ENCODE measurements at regions not wholly inside any gene's neighbourhood (a gene's known extent, or its start where the extent isn't known, plus 50 kb on each side); places are given as distances from the start of the nearest gene placed in this dataset.

DNA sequence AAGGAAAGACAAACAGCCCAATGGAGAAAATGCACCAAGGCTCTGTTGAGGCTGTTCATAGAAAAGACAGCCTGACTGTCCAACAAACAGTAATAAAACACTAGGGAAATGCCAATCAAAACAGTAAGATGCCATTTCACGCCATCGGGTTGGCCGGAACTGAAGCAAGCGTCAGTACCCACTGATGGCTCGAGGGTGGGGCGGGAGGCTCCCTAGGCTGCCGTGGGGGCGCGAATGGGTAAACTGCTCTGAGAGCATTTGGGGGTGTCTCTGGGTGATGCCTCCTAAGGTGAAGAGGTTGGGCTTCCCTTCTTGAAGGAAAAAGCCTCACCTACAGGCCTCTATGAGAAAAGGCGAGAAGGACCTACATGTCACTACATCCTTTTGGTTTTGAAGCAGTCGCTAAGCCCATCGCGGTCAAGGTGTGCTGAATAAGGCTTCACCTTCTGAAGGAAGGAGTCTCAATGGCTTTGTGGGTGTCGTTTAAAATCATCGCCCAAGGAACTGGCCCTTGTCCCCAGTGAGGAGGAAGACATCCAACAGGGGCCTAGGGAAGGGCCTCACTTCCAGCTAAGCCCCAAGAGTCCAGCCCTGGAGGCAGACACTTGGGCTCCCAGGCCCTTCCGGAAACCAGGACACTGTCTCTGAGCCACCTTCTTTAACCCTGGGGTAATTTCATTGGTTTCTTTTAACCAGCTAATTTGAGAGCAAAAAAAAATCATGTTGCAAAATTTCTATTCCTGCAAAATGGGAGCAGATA, 98.5 kb upstream of the PPP2R2D start:
- TF ChIP-seq EZH2 (IDR thresholded peaks at IDR 0.05; ENCODE audit: borderline replicate concordance) (no peak), EZH2phosphoT487 (IDR thresholded peaks at IDR 0.05; ENCODE audit: low read depth, severe bottlenecking, unreplicated experiment) (no peak)
- TF ChIP-seq, protein P1, sequence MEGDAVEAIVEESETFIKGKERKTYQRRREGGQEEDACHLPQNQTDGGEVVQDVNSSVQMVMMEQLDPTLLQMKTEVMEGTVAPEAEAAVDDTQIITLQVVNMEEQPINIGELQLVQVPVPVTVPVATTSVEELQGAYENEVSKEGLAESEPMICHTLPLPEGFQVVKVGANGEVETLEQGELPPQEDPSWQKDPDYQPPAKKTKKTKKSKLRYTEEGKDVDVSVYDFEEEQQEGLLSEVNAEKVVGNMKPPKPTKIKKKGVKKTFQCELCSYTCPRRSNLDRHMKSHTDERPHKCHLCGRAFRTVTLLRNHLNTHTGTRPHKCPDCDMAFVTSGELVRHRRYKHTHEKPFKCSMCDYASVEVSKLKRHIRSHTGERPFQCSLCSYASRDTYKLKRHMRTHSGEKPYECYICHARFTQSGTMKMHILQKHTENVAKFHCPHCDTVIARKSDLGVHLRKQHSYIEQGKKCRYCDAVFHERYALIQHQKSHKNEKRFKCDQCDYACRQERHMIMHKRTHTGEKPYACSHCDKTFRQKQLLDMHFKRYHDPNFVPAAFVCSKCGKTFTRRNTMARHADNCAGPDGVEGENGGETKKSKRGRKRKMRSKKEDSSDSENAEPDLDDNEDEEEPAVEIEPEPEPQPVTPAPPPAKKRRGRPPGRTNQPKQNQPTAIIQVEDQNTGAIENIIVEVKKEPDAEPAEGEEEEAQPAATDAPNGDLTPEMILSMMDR (IDR thresholded peaks at IDR 0.05; ENCODE audit: poor library complexity): no peak
